Smooth muscle cell (in vitro differentiated cells): ENCODE measurements at regions not wholly inside any gene's neighbourhood (a gene's known extent, or its start where the extent isn't known, plus 50 kb on each side); places are given as distances from the start of the nearest gene placed in this dataset.
A peak's percentile ranks its signal among the peaks of the same experiment; 100 is the strongest.
"Not testable (repeated sequence)": the region's sequence is repeated elsewhere in the genome, so short reads cannot be mapped to it uniquely, and the experiment has no call there.

Experiments
- DNase-seq: peaks from one replicate; lab custom pipeline; 2025; ENCODE audit not compliant: unreplicated experiment; lab: John Stamatoyannopoulos, UW
- H2AFZ ChIP-seq: fragments of 200-600 bp; sonication (generic); 2 replicates; pipeline ENCODE4 v1.6.0; 2016; ENCODE audit warnings: antibody characterized with exemption, low read depth, mild to moderate bottlenecking
- H3F3A ChIP-seq: fragments of 200-600 bp; sonication (generic); 2 replicates; pipeline ENCODE4 v1.6.0; 2017; ENCODE audit warnings: antibody characterized with exemption, low read depth
- H3K27ac ChIP-seq: fragments of 200-600 bp; sonication (generic); 2 replicates; pipeline ENCODE4 v1.5.1; 2016; ENCODE audit warnings: low read depth, mild to moderate bottlenecking
- H3K27me3 ChIP-seq: fragments of 200-600 bp; sonication (generic); 2 replicates; pipeline ENCODE4 v1.6.1; 2016; ENCODE audit warnings: low read depth, mild to moderate bottlenecking
- H3K36me3 ChIP-seq: fragments of 200-600 bp; sonication (generic); 2 replicates; pipeline ENCODE4 v1.5.1; 2016; ENCODE audit warnings: low read depth
- H3K4me1 ChIP-seq: fragments of 200-600 bp; sonication (generic); 2 replicates; pipeline ENCODE4 v1.5.1; 2016; ENCODE audit warnings: low read depth
- H3K4me2 ChIP-seq: fragments of 200-600 bp; sonication (generic); 2 replicates; pipeline ENCODE4 v1.6.0; 2016; ENCODE audit warnings: mild to moderate bottlenecking
- H3K4me3 ChIP-seq: fragments of 200-600 bp; sonication (generic); 2 replicates; pipeline ENCODE4 v1.5.1; 2016; ENCODE audit warnings: mild to moderate bottlenecking
- H3K79me2 ChIP-seq: fragments of 200-600 bp; sonication (generic); 2 replicates; pipeline ENCODE4 v1.6.0; 2016; ENCODE audit warnings: low read depth, mild to moderate bottlenecking
- H3K9ac ChIP-seq: fragments of 200-600 bp; sonication (generic); 2 replicates; pipeline ENCODE4 v1.6.0; 2016; ENCODE audit warnings: low read depth
- H3K9me3 ChIP-seq: fragments of 200-600 bp; sonication (generic); replicated peaks from 2 replicates; pipeline ENCODE4 v1.5.1; 2016; ENCODE audit warnings: low read depth
- H4K20me1 ChIP-seq: fragments of 200-600 bp; sonication (generic); 2 replicates; pipeline ENCODE4 v1.6.0; 2016; ENCODE audit warnings: low read depth
- WGBS: methylation state at CpG from one replicate; pipeline ENCODE4 v1.1.7; 2016; ENCODE audit warnings: low lambda C conversion rate; 5-methylcytosine and 5-hydroxymethylcytosine counted together
- TF ChIP-seq, protein P1 (sequence below): fragments of 200-600 bp; sonication (generic); IDR thresholded peaks from 2 replicates; pipeline ENCODE4 v1.5.1; 2017; ENCODE audit warnings: borderline replicate concordance, mild to moderate bottlenecking, antibody characterized with exemption; ENCODE audit not compliant: insufficient read depth, poor library complexity, severe bottlenecking

DNA sequence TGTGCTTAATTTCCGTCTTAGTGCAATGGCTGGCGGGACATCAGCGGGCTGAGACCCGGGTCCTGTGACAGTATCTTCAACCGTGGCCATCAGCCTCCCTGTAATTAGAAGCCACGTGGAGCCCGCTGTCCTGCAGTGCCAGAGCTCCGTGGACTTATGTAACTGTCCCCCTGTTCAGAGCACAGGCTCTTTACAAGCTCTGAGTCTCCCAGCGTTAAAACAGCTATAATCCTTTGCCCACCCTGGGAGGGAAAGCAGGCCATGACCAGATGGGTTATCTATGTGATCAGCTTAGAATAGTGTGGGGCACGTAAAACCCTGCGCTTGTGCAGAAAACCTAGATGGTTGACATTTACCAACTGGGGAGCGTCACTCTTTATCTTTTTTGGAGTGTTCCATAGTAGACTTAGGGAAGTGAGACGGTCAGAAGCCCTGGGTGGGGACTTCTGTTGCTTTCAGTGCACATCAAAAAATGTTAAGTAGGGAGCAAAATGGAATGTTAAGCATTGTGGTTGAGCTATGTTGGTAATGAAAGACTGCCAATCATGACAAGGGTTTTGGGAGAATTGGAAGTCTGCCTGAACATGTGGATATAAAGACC, 103.5 kb upstream of the CADM1 start:
- H3K27me3 ChIP-seq, result no peaks in the 10 kb centered on the region
- H3K4me1 ChIP-seq, result peaks cover 33% of the 10 kb centered on the region
- H3K79me2 ChIP-seq, result no peaks in the 10 kb centered on the region
- TF ChIP-seq, protein P1, sequence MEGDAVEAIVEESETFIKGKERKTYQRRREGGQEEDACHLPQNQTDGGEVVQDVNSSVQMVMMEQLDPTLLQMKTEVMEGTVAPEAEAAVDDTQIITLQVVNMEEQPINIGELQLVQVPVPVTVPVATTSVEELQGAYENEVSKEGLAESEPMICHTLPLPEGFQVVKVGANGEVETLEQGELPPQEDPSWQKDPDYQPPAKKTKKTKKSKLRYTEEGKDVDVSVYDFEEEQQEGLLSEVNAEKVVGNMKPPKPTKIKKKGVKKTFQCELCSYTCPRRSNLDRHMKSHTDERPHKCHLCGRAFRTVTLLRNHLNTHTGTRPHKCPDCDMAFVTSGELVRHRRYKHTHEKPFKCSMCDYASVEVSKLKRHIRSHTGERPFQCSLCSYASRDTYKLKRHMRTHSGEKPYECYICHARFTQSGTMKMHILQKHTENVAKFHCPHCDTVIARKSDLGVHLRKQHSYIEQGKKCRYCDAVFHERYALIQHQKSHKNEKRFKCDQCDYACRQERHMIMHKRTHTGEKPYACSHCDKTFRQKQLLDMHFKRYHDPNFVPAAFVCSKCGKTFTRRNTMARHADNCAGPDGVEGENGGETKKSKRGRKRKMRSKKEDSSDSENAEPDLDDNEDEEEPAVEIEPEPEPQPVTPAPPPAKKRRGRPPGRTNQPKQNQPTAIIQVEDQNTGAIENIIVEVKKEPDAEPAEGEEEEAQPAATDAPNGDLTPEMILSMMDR, result no peak
- no peaks in the 10 kb centered on the region for H4K20me1 ChIP-seq
- H3K4me2 ChIP-seq, result peak overlapping the region; percentile 35
- WGBS, result 30% methylated on average over 13 of the region's 13 CpGs
- H3K9ac ChIP-seq, result no peak overlapping the region
- peaks cover 11% of the 10 kb centered on the region for H3F3A ChIP-seq
- no peak overlapping the region for H2AFZ ChIP-seq
- H3K9me3 ChIP-seq, result no peaks in the 10 kb centered on the region
- no peak for DNase-seq
- H3K27ac ChIP-seq, result no peak overlapping the region
- H3K4me3 ChIP-seq, result no peak overlapping the region
- H3K36me3 ChIP-seq, result no peaks in the 10 kb centered on the region

DNA sequence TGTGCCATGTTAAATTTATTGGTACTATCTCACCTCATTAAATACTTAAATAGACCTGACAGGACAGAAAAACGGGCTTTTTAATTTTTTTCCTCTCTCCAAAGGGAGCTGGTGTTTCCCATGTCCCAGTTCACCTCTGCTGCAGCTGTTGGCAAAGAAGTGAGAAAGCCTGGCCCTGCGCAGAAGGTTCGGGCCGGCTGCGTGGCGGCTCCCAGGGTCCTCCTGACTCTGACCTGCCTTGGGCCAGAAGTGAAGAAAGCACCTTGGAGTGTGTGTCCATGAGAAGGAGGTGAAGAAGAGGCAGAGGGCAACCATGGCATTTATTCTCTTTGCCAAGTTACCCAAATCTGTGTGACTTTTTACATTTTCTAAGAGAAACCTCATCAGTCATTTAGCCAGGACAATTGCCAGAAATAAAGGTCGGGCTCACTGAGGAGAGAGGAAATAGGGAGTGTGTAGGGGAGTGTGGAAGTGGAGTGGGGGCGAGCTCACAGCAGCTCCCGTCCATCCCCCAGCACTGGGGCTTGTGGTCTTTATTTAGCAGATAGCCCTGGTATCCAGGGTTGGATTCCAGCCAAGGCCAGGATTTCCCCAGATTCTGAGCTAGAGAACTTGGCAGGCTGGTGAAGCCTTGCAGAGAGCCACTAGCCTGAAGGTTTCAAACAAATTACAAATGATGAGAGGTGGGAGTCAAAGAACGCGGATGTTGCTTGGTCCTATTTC, 102.4 kb upstream of the CADM1 start:
- Histone ChIP-seq H3F3A (peaks cover 11% of the 10 kb centered on the region), H3K27ac (no peak overlapping the region), H3K36me3 (no peaks in the 10 kb centered on the region), H3K4me3 (no peak overlapping the region), H3K9ac (no peak overlapping the region), H3K4me1 (peaks cover 25% of the 10 kb centered on the region), H3K27me3 (no peaks in the 10 kb centered on the region), H4K20me1 (no peaks in the 10 kb centered on the region), H3K9me3 (no peaks in the 10 kb centered on the region), H3K79me2 (no peaks in the 10 kb centered on the region), H3K4me2 (peak overlapping the region; percentile 35), H2AFZ (no peak overlapping the region)
- DNase-seq, result peak; percentile 13
- 56% methylated on average over 11 of the region's 11 CpGs for WGBS
- TF ChIP-seq, protein P1, result no peak

DNA sequence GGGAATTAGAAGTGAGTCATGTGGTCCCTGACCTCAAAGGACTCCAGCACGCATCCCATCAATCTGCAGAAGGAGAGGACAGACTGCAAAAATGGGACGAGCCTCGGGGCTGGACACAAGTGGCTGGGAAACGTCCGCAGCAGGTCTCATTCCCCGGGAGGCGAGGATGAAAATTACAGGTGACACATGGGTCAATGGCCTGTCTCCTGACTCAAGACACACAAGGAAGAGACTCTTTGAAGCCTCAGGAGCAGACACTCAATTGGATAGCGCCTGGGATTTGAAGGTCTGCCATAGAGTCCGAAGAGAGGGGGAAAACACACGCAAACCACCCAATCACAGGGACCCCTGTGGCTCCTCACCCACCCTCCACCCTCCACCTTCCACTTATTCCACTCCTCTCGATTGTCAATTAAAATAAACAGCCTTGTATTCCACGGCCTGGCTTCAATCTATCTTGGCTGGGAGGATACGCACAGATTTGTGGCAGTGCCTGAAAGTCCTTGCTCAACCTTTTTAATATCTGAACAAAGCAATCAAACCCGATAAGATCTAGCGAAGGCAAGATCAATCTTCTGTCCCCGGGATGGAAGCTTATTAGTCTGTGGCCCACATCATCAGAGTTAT, 101.8 kb upstream of the CADM1 start:
- WGBS, result 74% methylated on average over 16 of the region's 16 CpGs
- Histone ChIP-seq H3K79me2 (no peaks in the 10 kb centered on the region), H3K4me1 (peaks cover 20% of the 10 kb centered on the region), H3K9me3 (no peaks in the 10 kb centered on the region), H3K4me3 (no peak overlapping the region), H3K27me3 (no peaks in the 10 kb centered on the region), H3K36me3 (no peaks in the 10 kb centered on the region), H3K27ac (no peak overlapping the region), H4K20me1 (no peaks in the 10 kb centered on the region), H3F3A (peaks cover 11% of the 10 kb centered on the region), H3K9ac (no peak overlapping the region), H3K4me2 (no peak overlapping the region), H2AFZ (no peak overlapping the region)
- no peak for DNase-seq
- TF ChIP-seq, protein P1, result no peak

DNA sequence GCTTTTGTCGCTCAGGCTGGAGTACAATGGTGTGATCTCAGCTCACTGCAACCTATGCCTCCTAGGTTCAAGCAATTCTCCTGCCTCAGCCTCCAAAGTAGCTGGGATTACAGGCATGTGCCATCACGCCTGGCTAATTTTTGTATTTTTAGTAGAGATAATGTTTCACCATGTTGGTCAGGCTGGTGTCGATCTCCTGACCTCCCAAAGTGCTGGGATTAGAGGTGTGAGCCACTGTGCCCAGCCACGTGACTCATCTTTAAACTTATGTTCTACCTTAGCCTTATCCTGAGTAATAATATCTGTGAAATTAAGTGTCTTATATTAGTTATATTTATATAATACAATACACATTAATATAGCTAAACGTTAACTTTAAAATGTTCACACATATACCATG, 101.2 kb upstream of the CADM1 start:
- H2AFZ ChIP-seq, DNase-seq, H3K9me3 ChIP-seq, H4K20me1 ChIP-seq, H3K4me2 ChIP-seq, H3K4me3 ChIP-seq, H3K27ac ChIP-seq, H3K36me3 ChIP-seq, H3K9ac ChIP-seq, H3K27me3 ChIP-seq, H3K79me2 ChIP-seq: not testable (repeated sequence)
- Histone ChIP-seq H3K4me1 (peaks cover 20% of the 10 kb centered on the region), H3F3A (peaks cover 11% of the 10 kb centered on the region)
- 78% methylated on average over 5 of the region's 5 CpGs for WGBS
